ENCODE measurements at regions not wholly inside any gene's neighbourhood (a gene's known extent, or its start where the extent isn't known, plus 50 kb on each side); places are given as distances from the start of the nearest gene placed in this dataset.

GRCh38 chr11:44368886-44369285, 58.9 kb upstream of the ALX4 start:
- TF ChIP-seq SUZ12 (IDR thresholded peaks at IDR 0.05; ENCODE audit: extremely low read depth, insufficient read depth, insufficient read length) (no peak), ZNF274 (IDR thresholded peaks at IDR 0.05; ENCODE audit: low read depth, low read length) (no peak)

Measured in NT2/D1 (cell line).